HG03139 (cell line): ENCODE measurements at regions not wholly inside any gene's neighbourhood (a gene's known extent, or its start where the extent isn't known, plus 50 kb on each side); places are given as distances from the start of the nearest gene placed in this dataset.

Experiments
- ATAC-seq: cut with Tn5 transposase; IDR thresholded peaks from one replicate; pipeline ENCODE4 v1.9.1; 2021; ENCODE audit not compliant: unreplicated experiment

DNA sequence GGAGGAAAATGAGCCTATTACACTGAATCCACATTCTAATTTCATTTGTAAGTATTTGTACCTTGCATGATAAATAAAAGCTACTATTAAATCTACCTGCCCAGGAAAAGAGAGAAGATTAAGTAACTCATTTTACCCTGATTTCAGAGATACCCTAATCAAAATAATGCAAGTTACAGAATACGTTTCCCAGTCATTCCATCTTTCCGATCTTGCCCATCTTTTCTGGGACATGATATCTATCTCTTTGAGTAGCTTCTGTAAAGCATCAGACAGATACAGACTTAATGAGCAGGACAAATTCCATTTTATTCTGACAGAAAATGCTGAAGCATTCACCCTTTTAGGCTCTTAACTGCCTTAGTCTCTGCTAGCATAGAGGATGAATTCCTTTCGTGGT is 56.6 kb downstream of the SPRY2 start:
- ATAC-seq: no peak

DNA sequence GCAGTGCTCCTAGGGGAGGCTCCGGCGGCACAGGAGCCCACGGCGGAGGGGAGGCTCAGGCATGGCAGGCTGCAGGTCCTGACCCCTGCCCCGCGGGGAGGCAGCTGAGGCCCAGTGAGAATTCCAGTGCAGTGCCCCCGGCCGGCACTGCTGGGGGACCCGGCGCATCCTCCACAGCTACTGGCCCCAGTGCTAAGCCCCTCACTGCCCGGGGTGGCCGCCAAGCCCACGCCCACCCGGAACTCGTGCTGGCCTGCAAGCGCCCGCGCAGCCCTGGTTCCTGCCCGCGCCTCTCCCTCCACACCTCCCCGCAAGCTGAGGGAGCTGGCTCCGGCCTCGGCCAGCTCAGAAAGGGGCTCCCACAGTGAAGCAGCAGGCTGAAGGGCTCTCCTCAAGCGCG is 62.2 kb downstream of the SPRY2 start:
- no peak for ATAC-seq

DNA sequence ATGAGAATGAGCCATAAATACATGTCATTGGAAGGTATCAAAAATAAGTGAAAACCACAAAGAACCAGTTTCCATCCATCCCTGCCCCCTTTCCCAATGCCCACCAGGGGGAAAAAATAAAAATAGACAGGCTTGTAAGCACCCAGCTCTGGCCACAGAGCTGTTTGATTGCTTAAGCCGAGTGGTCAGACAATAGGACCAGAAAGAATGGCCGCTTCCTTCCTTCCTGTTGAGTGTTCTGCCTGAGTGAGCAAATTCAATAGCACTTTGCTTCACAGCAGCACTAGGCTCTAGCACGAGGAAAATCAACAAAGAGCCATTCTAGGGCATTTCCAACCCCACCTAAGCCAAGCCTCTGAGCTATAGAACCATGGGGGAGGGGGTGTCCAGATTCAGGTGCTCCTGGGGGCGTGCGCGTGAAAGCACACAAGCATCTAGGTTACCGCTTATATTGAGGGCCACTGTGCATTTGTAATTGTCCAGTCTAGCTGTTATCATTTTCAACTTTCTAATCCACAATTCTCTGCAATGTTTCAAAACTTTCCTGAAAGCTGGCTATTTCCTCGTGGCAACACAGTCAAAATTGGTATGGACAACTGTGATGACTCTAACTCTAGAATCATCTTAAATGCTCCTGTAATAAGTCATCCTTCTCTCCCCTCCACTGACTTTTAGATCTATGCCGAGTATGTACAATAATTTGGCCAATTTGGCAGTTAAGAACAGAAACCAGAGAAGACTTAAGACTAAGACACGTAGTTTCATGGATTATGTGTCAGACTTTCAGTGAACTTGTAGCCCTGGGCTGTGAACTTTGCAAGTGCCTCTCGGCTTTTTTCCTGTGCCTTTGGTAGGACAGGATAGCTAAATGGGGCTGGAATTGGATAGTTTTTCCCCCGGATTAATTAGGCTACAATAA is 64.3 kb downstream of the SPRY2 start:
- ATAC-seq: no peak

DNA sequence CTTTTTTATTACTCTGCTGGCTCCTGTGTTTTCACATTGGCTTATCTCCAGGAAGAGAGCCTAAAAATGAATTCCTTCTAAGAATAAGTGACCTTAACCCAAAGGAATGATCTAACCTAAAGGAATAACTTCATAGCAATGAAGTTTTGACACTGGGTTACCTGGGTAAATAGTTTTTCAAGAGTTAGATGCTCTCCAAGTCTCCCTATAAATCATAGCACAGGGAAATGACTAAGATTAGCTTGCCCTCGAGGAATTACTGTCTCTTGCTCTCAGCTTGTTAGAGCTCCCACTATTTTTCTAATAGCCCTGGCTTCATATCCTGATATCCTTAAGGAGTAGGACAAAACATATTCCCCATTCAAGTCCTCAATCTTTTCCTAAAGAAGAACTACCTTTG is 66.3 kb downstream of the SPRY2 start:
- ATAC-seq: no peak

DNA sequence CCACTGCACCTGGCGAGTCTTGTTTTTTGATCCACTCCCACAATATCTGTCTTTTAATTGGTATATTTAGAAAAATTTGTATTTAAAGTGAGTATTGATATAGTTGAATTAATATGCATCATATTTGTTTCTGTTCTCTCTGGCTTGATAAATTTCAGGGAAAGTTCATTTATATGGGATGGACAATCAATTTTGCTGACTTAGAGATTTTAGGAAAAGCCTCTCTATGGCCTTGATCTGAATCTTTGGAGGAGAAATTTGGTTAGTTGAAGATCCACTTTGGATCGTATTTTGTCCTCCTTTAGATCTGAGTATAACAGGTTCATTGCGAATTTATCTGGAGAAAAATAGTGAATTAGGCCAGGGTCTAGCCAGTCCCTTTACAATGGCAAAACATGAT is 67.2 kb downstream of the SPRY2 start:
- no peak for ATAC-seq

DNA sequence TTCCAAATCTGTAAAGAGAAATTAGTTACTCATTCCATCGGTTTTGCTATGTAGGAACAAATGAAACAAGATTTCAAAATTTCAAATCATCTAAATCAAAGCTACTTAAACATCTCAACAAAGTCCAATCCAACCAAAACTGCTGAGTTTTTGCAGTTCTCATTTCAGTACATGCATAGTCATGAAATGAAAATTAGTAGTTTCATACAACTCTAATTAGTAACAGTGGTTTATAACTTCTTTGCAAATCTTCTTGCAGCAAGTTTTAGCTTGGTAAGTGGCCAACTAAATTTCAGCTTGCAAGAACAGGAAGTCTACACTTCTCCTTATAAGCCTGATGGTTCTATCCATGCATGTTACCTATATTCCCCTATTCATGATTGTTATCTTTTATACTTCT is 75.6 kb downstream of the SPRY2 start:
- no peak for ATAC-seq

DNA sequence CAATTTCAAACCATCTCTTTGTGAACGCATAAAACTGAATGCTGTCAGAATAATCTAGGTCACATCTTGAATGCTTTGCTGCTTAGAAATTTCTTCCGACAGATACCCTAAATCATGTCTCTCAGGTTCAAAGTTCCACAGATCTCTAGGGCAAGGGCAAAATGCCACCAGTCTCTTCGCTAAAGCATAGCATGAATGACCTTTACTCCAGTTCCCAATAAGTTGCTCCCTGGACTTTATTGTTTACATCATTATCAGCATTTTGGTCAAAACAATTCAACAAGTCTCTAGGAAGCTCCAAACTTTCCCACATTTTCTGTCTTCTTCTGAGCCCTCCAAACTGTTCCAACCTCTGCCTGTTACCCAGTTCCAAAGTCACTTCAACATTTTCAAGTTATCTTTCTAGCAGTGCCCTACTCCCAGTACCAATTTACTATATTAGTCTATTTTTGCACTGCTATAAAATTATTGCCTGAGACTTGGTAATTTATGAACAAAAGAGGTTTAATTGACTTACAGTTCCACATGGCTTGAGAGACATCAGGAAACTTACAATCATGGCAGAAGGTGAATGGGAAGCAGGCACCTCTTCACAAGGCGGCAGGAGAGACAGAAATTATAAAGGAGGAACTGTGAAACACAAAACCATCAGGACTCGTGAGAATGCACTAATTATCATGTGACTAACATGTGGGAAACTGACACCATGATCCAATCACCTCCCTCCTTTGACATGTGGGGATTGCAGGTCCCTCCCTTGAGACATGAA is 77.0 kb downstream of the SPRY2 start:
- ATAC-seq: no peak

DNA sequence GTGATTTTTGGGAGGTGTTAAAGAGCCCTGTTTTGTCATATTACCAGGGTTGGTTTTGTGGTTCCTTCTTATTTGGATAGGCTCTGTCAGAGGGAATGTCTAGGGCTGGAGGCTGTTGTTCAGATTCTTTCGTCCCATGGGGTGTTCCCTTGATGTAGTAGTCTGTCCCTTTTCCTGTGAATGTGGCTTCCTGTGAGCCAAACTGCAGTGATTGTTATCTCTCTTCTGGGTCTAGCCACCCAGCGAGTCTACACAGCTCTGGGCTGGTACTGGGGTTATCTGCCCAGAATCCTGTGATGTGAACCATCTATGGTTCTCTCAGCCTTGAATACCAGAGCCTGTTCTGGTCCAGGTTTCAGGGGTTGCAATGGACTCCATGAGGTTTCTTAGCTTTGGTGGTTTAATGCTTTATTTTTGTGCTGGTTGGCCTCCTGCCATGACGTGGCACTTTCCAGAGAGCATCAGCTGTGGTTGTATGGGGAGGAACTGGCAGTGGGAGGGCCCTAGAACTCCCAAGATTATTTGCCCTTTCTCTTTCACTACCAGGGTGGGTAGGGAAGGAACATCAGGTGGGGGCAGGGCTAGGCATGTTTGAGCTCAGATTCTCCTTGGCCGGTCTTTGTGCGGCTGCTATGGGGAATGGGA is 78.8 kb downstream of the SPRY2 start:
- ATAC-seq: no peak

DNA sequence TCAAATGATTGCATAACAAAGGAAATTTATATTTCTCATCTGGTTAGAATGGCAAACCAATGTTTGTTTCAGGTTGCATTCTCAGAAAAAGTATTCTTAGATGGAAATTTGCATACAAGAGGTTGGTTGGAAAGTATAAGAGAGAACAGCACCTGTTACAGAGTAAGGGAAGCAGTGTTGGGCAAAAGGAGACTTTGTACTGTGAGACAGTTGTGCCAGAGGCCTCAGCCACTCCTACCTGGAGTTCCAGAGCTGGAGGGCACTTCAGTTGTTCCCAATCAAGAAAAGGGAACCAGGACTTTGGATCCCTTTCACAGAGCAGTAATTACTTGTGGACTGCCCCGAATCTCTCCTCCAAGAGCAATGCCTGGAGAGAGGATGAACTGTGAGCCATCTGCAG is 81.8 kb downstream of the SPRY2 start:
- ATAC-seq: no peak

DNA sequence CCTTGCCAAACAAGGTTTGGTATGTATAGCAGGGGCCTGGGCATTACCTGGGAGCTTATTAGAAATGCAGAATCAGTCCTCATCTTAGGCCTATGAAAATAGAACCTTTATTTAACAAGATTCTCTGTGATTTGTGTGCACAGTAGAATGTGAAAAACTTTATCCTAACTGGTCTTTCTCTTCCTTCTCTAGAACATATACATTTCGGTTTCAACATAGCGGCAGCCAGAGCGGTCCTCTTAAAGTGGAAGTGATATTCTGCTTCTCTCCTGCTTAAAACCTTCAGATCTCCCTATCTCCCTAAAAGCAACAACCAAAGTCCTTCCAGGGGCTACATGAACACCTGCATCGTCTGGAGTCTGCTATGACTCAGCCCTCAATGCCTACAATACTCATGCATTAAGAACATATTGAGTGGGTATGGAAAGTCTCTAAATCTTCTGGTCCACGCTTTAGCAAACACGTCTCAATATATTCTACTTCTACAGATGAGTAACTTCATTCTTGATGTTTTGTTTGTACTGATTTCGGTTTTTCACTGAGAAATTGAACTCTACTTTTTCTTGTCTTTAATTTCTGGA is 84.5 kb downstream of the SPRY2 start:
- ATAC-seq: no peak

DNA sequence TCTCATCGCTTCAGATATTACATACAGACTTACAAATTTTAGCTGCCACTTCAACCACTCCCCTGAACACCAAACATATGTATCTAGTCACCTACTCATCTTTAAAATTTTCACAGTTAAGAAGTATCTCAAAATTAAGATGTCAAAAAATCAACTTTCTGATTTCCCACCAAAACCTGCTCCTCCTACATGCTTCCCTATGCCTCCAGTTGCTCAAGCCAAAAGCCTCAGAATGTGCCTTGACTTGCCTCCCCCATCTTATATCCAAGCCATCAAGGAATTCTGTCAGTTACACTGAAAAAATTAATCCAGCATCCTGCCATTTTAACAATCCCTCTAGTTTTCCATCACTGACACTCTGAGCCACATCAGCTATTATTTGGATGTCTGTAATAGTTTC is 85.0 kb downstream of the SPRY2 start:
- no peak for ATAC-seq

DNA sequence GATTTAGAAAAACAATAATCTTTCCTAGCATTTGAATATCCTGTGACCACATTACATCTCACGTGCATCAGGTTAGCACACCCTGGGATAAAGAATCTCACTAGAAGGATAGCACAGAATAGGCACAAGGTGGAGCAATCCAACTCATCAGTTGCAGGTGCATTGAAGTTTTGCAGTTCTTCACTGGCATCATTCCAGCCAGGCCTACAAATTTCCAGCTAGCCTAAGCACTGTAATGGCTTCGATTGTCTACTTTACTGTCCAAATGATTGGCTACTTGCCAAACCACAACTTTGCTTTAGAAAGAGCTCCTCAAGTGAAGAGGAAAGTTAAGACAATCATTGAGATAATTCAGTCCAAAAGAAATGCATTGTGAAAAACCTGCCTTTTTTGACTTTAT is 89.5 kb downstream of the SPRY2 start:
- no peak for ATAC-seq

DNA sequence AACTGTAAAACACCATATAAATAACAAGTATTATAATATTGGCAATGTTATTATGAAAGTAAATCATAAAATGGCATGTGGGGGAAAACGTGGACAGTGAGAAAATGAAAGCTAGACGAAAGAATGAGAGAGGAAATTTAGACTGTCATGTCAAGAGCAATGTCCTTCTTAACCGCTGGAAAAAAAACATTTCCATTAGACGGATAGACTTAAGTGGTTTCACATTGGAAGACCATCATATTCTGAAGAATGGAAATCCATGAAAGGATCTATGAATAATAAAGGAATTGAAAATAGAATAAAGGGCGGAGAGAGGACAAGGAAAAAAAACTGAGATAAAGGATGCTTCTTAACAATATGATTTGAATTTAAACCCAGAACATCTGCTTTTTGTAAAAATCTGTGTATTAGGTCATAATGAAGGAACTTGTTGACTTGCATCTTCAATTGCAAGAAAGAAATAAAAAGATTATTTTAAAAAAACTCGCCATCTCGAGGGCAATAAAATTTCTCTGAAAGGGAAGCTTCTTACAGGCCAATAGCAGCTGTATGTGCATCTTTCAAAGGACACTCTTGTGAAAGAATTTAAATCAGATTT is 90.6 kb downstream of the SPRY2 start:
- ATAC-seq: no peak

DNA sequence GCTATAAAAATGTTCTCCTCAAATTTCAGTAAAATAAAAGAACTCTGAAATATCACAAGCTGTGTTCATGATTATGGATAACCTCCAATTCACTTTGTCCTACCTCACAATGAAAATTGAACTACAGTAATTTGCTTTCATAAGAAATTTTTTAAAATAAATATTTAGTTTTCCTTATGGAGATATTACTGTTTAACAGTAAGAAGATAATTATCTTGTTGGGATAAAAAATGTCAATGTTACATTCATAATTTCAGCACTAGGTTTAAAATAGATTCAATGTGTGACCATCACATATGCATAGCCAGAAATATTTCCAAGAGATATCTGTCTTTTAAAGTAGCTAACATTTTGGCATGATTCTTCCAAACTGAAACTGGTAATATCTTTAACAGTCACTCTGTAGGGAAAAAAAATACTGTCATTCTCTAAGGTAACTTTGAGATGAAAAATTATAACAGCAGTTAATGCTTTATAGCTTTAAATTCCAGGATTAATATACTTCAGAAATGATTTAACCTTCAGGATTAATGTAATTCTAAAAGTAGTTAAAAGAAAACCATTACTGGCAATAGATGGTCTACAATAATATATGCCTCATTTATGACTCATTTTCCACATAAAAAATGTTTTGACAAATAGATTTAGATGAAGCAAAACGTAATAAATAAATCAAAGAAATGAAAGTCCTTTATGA is 91.3 kb downstream of the SPRY2 start:
- ATAC-seq: no peak

DNA sequence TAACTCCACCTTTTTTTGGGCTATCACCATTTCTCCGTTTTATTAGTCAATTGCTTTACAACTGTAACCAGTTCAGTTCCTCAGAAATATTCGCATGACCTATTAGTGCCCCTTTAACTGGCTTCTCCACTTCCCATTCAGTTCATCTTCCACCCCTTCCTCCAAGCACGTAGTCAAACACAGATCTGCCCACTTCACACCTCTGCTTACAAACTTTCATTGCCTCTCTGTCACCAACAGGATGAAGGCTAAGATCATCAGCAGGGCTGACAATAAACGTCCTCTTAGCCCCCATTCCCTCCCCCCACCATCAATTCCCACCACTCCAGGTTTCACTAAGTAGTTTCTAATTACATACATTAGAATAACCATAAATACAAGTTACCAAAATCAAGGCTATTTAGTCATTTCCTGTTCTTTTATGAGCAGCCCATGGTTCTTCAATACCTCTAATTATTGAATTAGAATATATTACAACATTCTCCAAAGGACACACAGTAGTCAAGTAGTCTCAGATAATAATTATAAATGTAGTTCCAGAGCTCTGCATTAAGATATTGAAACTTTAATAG is 95.7 kb downstream of the SPRY2 start:
- ATAC-seq: no peak

DNA sequence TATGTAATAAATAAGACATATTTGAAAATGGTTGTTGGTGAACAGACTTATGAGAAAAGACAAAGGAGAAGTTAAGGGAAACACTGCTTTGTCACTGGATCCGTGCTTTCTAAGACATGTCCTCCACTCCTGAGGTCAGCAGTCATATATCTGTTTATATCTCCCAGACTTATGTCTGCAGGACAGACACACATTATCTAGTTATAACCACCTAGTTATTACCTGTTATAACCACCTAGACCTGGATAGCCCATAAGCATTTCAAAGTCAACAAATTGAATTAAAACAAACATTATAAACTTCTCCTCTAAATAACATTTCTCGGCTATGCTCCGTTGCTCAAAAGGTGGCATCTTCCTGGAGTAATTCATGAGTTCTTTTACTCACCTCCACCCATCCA is 96.4 kb downstream of the SPRY2 start:
- ATAC-seq: no peak

DNA sequence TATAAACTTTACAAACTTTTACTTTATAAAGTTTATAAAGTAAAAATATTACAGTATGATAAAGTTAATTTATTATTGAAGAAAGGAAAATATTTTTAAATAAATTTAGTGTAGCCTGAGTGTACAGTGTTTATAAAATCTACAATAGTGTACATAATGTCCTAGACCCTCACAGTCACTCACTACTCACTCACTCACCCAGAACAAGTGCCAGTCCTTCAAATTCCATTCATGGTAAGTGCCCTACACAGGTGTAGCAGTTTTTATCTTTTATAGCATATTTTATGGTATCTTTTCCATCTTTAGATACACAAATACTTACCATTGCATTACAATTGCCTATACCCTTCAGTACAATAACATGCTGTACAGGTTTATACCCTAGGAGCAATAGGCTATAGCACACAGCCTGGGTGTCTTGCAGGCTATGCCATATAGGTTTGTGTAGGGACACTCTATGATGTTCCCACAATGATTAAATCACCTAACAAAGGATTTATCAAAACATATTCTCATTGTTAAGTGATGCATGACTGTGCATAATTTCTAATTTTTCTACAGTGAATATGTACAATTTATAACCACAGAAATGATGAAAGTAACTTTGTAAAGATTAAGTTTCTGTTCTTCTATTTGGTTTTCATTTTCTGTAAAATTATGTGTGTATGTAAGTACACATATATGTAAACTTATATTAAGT is 98.0 kb downstream of the SPRY2 start:
- no peak for ATAC-seq

DNA sequence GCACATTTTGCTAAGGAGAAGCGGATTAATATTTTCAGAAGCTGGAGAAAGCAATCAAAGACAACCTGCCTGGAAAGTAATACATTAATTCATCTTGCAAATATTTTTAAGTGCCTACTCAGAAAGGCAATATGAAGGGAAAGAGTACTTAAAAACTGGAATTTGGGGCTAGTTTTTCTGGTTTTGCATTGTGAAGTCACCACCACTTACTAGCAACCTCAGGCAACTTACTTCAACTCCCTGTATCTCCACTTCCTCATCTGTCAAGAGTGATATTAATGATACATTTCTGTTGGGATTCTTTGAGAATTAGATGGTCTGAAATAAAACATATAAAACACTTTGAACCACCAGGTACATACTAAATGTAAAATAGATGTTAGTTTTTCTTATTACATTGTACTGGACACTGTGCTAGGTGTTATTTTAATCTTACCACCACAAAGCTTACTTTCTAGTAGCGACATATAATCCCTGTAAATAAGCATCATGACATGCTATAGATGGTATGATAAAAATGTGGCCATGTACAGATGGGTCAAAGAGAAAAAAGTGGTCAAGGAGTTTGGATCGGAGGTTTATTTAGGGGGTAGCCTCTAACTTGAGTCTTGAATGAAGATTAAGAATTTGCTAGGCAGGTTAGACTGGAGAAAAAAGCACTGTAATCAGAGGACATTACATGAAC is 101.2 kb downstream of the SPRY2 start:
- ATAC-seq: no peak

DNA sequence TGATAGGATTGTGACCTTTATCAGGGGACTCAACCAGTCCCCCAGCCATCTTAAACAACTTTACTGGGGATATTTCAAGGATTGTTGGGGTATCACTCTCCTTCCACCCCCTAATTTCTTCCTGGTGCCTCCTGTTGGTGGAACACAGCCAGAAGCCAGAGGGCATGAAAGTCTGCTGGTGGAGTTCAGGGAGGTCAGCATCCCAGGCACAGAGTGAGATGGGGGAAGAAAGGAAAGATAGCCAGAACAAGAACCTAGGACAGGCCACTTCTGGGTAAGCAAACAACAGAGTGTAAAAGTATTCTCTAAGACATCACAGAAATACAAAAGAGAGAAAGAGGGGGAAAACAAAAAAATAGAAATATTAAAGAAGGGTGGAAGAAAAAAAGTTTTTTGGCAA is 101.8 kb downstream of the SPRY2 start:
- ATAC-seq: no peak
